ENCODE measurements at regions not wholly inside any gene's neighbourhood (a gene's known extent, or its start where the extent isn't known, plus 50 kb on each side); places are given as distances from the start of the nearest gene placed in this dataset.

- TF ChIP-seq EZH2phosphoT487 (IDR thresholded peaks at IDR 0.05; ENCODE audit: borderline replicate concordance, low read length) (no peak), CTCF (conservative IDR thresholded peaks at IDR 0.05; ENCODE audit: low read depth, low read length) (no peak)
These were observed 164.9 kb upstream of the SLC38A2 start for GRCh38 chr12:46537387-46537955.

All from PC-3 (cell line).